ENCODE measurements at regions not wholly inside any gene's neighbourhood (a gene's known extent, or its start where the extent isn't known, plus 50 kb on each side); places are given as distances from the start of the nearest gene placed in this dataset.

- Histone ChIP-seq H3K27ac (ENCODE audit: low read length) (no peak overlapping the region), H3K4me3 (ENCODE audit: low read depth in 1 of 2, low read length in 2 of 2) (no peak overlapping the region), H2AFZ (ENCODE audit: low read depth, low read length) (no peak overlapping the region), H4K20me1 (ENCODE audit: insufficient read depth, low read length) (no peaks in the 10 kb centered on the region), H3K4me2 (ENCODE audit: insufficient read depth, low read length) (no peak overlapping the region), H3K36me3 (ENCODE audit: insufficient read depth, low read length) (no peaks in the 10 kb centered on the region), H3K79me2 (ENCODE audit: insufficient read depth, low read length) (no peaks in the 10 kb centered on the region), H3K9me3 (ENCODE audit: insufficient read depth, low read length, severe bottlenecking) (no peaks in the 10 kb centered on the region), H3K4me1 (ENCODE audit: insufficient read depth, low read length) (no peaks in the 10 kb centered on the region), H3K9ac (ENCODE audit: low read depth, low read length) (no peak overlapping the region), H3K27me3 (ENCODE audit: insufficient read depth, low read length, poor library complexity) (peaks cover 3% of the 10 kb centered on the region)
- ATAC-seq (ENCODE audit: insufficient read depth, low read depth) = no peak
- TF ChIP-seq CTCF (IDR thresholded peaks at IDR 0.05; ENCODE audit: borderline replicate concordance, extremely low read depth, low read length, poor library complexity, severe bottlenecking) = no peak
- no peak for TF ChIP-seq EZH2 (IDR thresholded peaks at IDR 0.05; ENCODE audit: borderline replicate concordance, low read depth, low read length, severe bottlenecking)
- no peak for DNase-seq
Observed at GRCh38 chr3:40994611-40995010, 204.7 kb upstream of the CTNNB1 start.

GRCh38 chr3:40995271-40995670 lies 204.0 kb upstream of the CTNNB1 start:
- Histone ChIP-seq H3K4me3 (ENCODE audit: low read depth in 1 of 2, low read length in 2 of 2) (no peak overlapping the region), H3K27me3 (ENCODE audit: insufficient read depth, low read length, poor library complexity) (peaks cover 3% of the 10 kb centered on the region)

GRCh38 chr3:40996382-40996781 lies 202.9 kb upstream of the CTNNB1 start:
- H3K27me3 ChIP-seq (ENCODE audit: insufficient read depth, low read length, poor library complexity) = peaks cover 3% of the 10 kb centered on the region
- no peak overlapping the region for H3K4me2 ChIP-seq (ENCODE audit: insufficient read depth, low read length)

More at GRCh38 chr3:40995271-40995670, 204.0 kb upstream of the CTNNB1 start:
- no peak overlapping the region for H2AFZ ChIP-seq (ENCODE audit: low read depth, low read length)
- no peaks in the 10 kb centered on the region for H3K79me2 ChIP-seq (ENCODE audit: insufficient read depth, low read length)
- TF ChIP-seq EZH2 (IDR thresholded peaks at IDR 0.05; ENCODE audit: borderline replicate concordance, low read depth, low read length, severe bottlenecking) = no peak
- TF ChIP-seq CTCF (IDR thresholded peaks at IDR 0.05; ENCODE audit: borderline replicate concordance, extremely low read depth, low read length, poor library complexity, severe bottlenecking) = no peak
- no peak overlapping the region for H3K9ac ChIP-seq (ENCODE audit: low read depth, low read length)
- DNase-seq (no peak), ATAC-seq (ENCODE audit: insufficient read depth, low read depth) (no peak)
- no peak overlapping the region for H3K4me2 ChIP-seq (ENCODE audit: insufficient read depth, low read length)
- no peaks in the 10 kb centered on the region for H3K9me3 ChIP-seq (ENCODE audit: insufficient read depth, low read length, severe bottlenecking)
- H3K4me1 ChIP-seq (ENCODE audit: insufficient read depth, low read length) = no peaks in the 10 kb centered on the region
- H3K36me3 ChIP-seq (ENCODE audit: insufficient read depth, low read length) = no peaks in the 10 kb centered on the region
- H3K27ac ChIP-seq (ENCODE audit: low read length) = no peak overlapping the region
- 0 out of 2 replicates have a peak, but pooled peaks cover 2% of the 10 kb centered on the region for H4K20me1 ChIP-seq (ENCODE audit: insufficient read depth, low read length)

More at GRCh38 chr3:40996382-40996781, 202.9 kb upstream of the CTNNB1 start:
- ATAC-seq (ENCODE audit: insufficient read depth, low read depth) (no peak), DNase-seq (no peak)
- H3K79me2 ChIP-seq (ENCODE audit: insufficient read depth, low read length) = no peaks in the 10 kb centered on the region
- H3K9me3 ChIP-seq (ENCODE audit: insufficient read depth, low read length, severe bottlenecking) = no peaks in the 10 kb centered on the region
- H3K9ac ChIP-seq (ENCODE audit: low read depth, low read length) = no peak overlapping the region
- H2AFZ ChIP-seq (ENCODE audit: low read depth, low read length) = no peak overlapping the region
- no peak overlapping the region for H3K27ac ChIP-seq (ENCODE audit: low read length)
- 0 out of 2 replicates have a peak, but pooled peaks cover 2% of the 10 kb centered on the region for H4K20me1 ChIP-seq (ENCODE audit: insufficient read depth, low read length)
- no peak for TF ChIP-seq CTCF (IDR thresholded peaks at IDR 0.05; ENCODE audit: borderline replicate concordance, extremely low read depth, low read length, poor library complexity, severe bottlenecking)
- no peak for TF ChIP-seq EZH2 (IDR thresholded peaks at IDR 0.05; ENCODE audit: borderline replicate concordance, low read depth, low read length, severe bottlenecking)
- H3K36me3 ChIP-seq (ENCODE audit: insufficient read depth, low read length) = no peaks in the 10 kb centered on the region
- no peaks in the 10 kb centered on the region for H3K4me1 ChIP-seq (ENCODE audit: insufficient read depth, low read length)
- H3K4me3 ChIP-seq (ENCODE audit: low read depth in 1 of 2, low read length in 2 of 2) = no peak overlapping the region

Measured in DND-41 (cell line).